NCI-H1417 (cell line): ENCODE measurements at regions not wholly inside any gene's neighbourhood (a gene's known extent, or its start where the extent isn't known, plus 50 kb on each side); places are given as distances from the start of the nearest gene placed in this dataset.
A peak's percentile ranks its signal among the peaks of the same experiment; 100 is the strongest.

Experiments used
- DNase-seq, 3 experiments: peaks; one replicate each; lab custom pipeline; 2025; lab: John Stamatoyannopoulos, UW

DNA sequence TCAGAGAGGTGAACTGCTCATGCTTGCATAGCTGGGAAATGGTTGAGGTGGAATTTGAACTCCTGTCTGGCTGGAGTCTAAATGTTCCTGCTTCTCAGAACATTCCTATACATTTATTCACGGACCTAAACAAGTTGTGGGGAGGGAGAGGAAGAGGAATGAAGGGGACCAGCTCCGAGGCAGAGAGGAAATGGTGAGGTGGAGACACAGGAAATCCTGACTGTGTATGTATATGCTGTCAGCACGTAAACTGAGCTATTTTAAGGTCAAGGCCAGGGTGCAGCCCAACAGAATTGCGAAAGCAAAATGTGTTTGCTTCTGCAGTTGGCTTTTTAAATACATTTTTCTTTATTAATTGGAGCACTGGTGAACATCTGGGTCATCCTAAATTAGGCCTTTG lies 74.1 kb upstream of the POMGNT2 start:
- DNase-seq: no peak

DNA sequence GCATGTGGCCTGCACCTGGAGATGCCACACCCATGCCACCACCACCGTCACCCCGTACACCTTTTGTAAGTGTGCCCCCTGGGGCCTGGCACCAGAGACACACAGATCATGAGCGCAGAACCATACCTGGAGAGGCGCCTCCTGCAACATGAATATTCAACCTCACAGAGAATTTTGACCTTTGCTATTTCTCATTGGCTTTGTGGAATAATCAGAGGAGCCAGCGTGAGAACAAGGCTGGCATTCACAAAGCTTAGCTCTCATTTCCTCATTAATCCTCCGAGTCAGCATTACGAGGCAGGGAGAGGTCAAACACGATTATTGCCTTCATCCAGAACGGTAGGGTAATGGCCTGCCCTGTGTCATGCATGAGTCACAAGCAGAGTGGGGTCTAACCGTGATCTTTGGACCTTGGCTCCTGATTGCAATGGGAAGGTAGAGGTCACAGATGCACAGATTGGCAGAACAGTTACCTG lies 73.0 kb upstream of the POMGNT2 start:
- no peak for DNase-seq

DNA sequence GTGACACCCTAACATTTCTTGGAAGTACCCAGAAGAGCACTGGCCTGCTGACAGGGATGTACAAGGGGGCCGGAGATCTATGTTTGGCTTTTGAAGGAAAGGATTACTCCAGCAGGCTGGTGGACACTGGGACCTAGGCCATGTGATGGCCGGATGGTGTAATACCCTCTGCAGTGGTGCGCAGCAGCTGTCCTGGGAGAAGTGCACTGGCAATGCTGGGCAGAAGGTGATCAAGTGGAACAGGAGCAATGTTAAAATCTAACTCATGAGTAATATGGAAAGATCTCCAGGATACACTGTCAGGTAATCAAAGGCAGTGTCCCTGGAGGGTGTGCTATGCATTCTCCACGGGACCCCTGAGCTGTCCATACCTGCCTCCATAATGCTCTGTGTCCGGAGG lies 71.2 kb upstream of the POMGNT2 start:
- DNase-seq: no peak

DNA sequence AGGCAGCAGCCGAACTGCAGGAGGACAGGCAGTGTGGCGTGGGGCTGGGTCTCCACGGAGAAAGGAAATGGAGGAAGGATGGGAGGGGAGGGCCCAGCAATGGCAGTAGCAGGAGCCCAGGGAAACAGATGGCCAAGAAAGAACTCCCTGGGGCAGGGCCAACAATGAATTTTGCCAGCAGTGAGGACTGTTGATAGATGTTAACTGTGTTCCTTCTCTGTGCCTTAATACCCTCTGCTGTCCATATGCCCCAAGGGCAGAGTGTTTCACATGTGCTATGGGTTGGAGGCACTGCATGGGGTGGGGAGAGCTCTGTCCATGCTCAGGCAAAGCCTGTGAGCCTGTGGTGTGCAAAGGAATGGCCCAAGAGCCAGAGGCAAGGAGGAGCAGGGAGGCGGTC lies 70.8 kb upstream of the POMGNT2 start:
- no peak for DNase-seq

DNA sequence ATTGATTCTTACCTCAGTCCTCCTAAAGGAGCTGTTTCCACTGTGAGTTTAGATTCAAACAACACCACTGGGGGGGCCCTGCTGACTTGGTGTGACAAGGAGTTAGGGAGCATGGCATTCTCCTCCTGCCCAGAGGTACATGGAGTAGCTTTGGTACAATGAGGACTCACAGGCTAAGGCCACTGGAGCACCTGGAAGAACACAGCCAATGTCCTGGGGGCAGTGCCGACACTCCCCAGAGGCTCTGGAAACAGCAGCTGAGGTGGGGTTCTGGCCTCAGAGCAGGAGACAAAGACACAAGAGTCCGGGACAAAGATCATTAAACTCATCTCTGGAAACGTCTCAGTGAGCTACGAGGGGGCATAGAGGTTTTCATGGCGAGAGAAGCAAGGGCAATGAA lies 69.7 kb upstream of the POMGNT2 start:
- DNase-seq: no peak

DNA sequence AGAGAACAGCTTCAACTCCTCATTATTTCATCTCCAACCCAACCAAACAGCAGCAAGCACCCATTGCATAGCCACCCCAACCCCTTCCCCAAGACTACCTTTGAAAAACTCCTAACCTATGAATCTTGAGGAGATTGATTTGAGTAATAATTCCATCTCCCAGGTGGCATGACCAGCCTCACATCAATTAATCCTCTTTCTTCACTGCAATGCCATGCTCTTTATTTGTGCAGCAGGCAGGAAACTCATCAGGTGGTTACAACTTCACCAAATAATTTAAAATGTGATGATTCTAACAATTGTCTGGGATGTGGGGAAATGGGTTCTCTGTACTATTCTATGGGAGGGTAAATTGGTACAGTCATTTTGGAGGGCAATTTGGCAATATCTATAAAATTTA lies 68.1 kb upstream of the POMGNT2 start:
- no peak for DNase-seq

DNA sequence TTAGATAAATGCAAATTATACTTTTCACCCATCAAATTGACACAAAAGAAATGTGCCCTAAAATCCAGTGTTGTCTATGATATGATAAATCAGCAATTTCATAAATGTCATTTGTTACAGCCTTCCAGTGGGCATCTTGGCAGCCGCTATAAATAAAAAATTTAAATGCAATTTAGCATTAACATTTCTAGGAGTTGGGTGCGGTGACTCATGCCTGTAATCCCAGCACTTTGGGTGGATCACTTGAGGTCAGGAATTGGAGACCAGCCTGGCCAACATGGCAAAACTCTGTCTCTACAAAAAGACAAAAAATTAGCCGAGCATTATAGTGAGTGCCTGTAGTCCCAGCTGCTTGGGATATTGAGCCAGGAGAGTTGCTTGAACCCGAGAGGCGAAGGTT lies 65.9 kb upstream of the POMGNT2 start:
- DNase-seq: no peak

DNA sequence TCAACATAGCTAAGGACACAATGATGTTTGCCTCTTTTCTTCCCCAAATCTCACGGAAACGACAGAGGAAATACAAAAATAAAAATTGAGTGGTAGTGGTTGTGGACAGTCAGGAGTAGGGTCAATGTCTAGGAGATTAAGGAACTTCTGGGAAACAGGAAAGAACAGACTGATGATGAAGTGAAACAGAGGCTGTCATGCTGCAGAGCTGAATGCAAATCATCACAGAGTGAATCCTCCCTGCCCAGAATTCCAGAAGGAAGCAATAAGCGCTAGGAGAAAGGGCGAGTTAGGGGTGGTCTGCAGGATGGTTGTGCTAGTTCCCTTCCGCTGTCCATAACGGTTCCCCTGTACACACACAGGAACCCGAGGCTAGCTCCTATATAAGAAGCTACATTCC lies 64.7 kb upstream of the POMGNT2 start:
- DNase-seq: no peak

DNA sequence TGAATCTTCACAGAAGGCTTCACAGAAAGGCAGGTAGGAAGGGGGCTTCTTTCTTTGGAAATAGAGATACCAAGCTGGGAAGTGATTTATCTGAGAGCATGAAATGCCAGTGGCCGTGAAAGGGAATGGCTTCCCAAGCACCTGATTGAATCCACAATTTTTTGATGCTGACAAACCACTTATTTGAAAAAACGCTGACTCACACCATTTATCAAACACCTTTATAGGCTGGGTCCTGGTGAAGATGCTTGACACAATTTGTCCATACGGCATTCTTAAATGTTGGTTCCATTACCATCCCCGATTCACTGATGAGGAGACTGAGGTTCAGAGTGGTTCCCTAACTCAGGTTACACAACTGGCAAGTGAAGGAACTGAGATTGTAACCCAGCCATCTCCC lies 64.1 kb upstream of the POMGNT2 start:
- DNase-seq: no peak

DNA sequence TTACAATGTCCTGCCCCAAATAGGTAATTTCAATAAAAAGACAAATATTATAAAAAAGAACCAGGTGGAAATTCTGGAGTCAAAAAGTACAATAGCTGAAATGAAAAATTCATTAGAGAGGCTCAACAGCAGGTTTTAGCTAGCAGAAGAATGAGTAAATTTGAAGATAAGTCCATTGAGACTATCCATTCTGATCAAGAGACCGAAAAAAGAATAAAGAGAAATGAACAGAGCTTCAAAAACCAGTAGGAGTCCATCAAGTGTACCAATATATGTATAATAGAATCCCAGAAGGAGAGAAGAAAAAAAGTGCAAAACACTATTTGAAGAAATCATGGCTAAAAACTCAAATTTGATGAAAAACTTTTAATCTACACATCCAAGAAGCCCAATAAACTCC lies 60.5 kb upstream of the POMGNT2 start:
- no peak for DNase-seq

DNA sequence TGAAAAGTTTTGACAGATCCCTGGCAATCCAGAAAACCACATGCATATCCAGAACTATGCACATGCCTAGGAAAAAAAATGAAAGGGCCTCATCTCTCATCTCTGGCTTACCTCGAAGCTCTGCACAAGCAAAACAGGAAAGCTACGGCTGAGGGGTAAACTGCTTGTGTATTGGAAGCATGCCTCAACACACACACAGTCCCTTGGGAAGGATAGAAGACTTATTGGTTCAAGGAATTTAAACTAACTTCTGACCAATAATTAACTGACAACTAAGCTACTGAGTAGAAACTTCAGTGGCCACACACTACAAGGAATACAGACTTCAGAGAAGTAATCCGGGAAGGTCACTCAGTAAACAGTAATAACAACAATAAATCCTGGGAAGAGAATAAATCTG lies 59.9 kb upstream of the POMGNT2 start:
- DNase-seq: no peak

DNA sequence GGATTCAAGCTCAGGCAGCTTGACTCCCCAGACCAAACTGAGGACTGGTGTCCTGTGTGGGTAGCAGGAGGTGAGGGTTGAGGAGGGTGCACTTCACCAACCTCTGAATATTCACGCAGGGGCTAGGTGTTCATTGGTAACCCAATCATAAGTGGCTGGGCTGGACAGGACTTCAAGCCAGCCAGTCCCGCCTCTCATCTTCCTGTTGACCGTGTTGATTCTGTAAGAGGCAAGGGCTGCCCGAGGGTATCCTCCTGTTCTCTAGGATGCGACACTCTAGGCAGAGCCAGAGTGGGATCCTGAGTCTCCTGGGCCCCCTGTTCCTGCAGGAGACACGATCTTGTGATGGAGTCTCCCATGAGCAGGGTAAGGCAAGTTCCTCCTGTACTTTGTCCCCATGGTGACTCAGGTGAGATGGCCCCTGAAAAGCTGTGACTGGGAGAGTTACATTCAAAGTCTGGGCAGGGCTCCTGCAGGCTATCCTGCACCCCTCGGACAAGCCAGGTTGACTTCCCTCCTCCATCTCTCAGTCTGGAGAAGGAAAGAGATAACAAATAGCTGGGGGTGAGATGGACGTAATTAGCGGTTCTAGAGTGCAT lies 58.1 kb upstream of the POMGNT2 start:
- no peak for DNase-seq

DNA sequence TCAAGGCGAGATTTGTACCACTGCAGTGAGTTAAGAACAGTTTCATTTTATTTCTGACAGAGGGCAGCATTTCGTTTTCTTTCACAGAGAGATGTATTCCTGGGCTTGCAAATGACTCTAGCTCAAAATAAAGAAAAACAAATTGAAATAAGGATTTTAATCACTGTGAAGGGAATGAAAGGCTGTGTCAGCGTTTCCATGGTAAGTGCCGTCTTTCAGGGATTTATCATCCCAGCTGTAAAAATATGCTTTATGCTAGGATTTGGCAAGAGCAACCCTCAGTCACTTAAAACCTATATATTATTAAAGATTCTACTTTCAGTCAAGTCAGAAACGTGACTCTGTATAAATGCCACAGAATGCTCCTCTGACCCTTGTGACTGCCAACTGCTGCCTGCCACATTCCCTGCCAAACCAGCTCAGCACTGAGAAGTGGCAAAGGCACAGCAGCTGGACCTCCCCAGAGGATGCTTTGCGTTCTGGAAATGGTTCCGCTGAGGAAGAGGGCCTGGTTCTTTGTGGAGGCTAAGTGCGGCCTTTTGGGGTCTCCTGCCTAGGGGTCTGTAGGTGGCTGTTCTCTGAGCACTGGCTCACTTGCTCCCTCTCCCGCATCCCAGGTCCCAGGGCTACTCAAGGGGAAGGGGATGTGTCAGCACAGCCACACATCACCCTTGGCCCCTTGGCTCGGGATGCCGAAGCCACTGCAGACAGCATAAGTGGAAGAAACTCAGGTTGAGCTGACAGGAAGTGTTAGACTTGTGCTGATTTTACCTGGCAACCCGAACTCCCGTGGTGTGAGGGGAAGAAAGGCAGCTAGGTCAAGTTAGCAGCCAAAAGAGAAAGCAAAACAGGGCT lies 56.6 kb upstream of the POMGNT2 start:
- DNase-seq: peak in 1 of 3 experiments; percentile 41

DNA sequence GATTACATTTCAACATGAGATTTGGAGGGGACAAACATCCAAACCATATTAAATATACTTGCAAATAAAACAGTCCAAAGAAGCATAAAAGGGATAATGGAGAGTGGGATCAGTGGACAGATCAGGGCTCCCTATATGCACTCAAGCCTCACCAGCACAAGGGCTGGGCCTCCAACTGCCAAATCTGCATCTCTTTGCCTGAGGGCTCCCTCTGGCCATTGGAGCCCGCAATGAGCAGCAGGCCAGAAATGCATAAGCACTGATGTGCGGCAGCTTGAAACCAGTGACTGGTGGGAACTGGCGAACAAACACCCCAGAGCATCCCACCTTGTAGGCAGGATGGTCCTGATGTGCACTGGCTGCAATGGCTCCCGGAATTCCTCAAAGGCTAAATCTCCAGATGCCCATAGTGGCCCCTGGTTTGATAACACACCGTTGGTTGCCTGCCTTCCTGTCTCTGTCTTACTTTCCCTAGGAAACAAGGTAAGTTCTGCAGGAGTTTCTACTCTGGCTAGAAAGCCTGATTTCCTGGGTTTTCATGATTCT lies 55.9 kb upstream of the POMGNT2 start:
- no peak for DNase-seq

DNA sequence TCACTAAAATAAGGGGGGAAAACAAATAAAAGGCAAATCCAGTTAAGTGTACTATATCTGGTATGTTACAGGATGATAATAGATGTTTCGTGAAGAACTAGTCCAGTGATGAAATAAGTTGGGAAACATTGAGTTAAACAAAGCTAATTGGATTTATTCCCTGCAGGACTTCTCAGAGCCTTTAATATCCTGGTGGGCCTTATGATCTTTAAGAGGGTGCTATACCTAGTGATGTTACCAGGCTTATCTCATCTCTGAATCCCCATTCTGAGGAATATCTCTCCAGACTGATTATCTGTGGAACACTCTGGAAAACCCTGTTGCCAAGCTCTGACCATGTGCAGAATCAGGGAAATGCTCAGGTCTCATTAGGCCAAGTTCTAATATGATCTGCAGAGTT lies 54.8 kb upstream of the POMGNT2 start:
- DNase-seq: no peak

DNA sequence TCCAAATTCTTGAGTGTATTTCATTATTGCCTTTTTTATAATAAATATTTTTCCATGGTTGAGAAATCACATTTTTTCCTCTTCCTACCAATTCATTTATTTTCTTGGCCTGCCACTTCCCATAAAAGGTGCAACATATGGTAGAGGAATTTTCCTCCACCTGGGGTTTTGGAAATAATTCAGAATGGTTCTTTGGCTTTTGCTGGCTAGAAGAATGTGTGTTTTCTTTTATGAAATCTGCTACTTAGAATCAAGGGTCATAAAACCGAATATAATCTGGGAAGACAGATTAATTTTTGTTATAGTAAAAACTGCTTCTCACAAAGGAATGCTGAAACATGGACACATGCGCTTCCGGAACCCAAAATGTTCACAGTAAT lies 54.0 kb upstream of the POMGNT2 start:
- DNase-seq: no peak

DNA sequence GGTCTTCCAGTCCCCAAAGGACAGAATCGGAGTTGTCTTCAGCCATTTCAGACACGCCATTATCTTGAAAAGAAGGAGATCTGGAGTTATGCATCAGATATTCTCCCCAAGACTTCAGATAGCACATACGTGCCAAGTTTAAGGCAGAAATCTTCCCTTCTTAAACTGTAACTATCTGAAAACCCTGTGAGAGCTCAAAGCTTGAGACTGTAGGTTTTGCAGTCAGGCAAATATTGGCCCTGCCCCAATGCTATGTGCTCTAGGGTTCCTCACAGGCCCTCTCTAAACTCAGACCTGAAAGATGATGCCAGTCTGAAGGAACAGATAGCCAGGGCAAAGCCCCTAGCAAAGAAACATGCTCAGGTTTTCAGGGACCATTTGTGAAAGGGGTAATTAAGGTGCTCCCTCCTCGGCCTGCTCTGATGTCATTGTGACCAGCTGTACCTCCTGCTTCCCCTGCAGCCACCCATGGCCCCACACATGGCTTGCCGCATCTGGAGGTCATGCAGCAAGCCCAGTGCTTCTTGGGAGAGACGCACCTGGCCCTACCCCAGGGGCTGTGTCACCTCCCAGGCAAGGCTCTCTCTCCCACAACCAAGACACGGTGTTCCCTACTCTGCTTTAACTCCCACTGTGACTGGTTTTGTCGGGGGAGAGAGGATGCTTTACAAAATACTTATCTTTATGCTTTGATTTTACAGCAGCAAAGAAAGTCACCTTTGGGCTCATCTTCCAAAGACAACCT lies 53.4 kb upstream of the POMGNT2 start:
- no peak for DNase-seq

DNA sequence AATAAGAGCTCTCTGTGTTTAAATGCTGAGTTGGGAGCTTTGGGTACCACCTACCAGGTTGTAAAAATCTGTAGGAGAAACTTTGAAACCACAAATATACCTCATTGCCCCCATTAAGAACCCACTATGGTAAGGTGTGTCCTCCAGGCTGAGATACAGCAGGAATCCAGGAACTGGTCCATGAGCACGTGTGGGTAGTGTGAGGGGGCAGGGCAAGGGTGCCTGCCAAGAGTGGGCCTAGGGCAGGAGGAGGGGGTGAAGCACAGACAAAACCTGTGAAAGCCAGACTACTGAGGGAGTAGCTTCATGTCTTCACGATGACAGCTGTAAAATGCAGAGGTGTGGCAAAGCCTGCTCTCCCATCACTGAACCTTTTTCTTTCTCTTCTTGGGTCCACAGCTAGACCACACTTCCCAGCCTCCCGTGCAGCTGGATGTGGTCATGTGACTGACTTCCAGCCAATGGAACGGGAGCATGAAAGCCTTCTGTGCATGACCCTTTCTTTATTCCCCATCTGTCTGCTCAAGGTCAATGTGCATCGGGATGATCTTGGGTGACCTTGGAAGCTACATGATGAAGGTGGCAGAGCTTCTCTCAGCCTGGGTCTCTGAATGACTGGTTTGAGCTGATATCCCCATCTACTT lies 51.1 kb upstream of the POMGNT2 start:
- DNase-seq: no peak

DNA sequence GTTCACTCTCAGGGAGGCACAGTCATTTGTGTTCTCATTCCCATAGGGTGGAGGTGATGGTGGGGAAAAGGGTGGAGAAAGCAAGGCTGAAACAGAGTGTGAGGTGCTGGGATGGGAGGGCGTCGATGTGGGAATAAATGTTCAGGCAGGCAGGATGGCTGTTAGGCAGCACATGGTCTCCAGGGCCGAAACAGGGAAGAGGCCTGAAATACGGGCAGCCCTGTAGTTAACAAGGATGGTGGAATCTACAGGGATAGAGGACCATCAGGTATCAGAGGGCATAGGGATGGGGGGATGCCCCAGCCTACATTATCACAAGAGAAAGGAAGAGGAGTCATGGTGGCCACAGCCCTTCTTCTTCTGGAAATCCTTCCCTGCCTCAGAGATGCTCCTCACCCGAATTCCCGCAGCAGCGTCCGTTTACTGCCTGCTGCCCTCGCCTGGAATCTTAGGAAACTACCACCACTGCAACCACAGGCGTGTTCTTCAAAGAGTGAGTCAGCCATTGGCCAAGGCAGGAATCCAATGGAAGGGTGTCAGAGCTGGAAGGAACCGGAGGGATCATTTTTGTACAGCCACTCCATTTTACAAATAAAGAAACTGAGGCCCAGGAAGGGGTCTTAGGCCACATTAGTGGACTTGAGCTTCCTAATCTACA lies 49.7 kb upstream of the POMGNT2 start:
- DNase-seq: peak in 1 of 3 experiments; percentile 6
